ENCODE measurements at regions not wholly inside any gene's neighbourhood (a gene's known extent, or its start where the extent isn't known, plus 50 kb on each side); places are given as distances from the start of the nearest gene placed in this dataset.
A peak's percentile ranks its signal among the peaks of the same experiment; 100 is the strongest.

GRCh38 chr7:25669961-25670841 lies 441.9 kb upstream of the NPVF start:
- DNase-seq: no peak
- peaks cover 0 to 6% (median 0%) of the 10 kb centered on the region in 3 donors for H3K4me1 Mint-ChIP-seq
- no peak for ATAC-seq (ENCODE audit: low read depth in 2 of 2)
- H3K27ac Mint-ChIP-seq: peak overlapping the region in 1 of 6 donors; percentile 21
- peaks cover 0 to 41% (median 29%) of the 10 kb centered on the region in 3 donors for H3K27me3 Mint-ChIP-seq
- peaks cover 0 to 5% of the 10 kb centered on the region in 2 donors for H3K36me3 Mint-ChIP-seq
- no peak overlapping the region for H3K4me3 Mint-ChIP-seq
- H3K9me3 Mint-ChIP-seq: no peaks in the 10 kb centered on the region

GRCh38 chr7:25671111-25671510 lies 442.8 kb upstream of the NPVF start:
- peak overlapping the region in 1 of 6 donors; percentile 19 for H3K27ac Mint-ChIP-seq
- ATAC-seq (ENCODE audit: low read depth in 2 of 2) (no peak), DNase-seq (no peak)
- H3K9me3 Mint-ChIP-seq: no peaks in the 10 kb centered on the region
- no peaks in the 10 kb centered on the region for H3K36me3 Mint-ChIP-seq
- H3K4me3 Mint-ChIP-seq: no peak overlapping the region
- peaks cover 0 to 6% (median 0%) of the 10 kb centered on the region in 3 donors for H3K4me1 Mint-ChIP-seq
- peaks cover 0 to 32% (median 23%) of the 10 kb centered on the region in 3 donors for H3K27me3 Mint-ChIP-seq

- Mint-ChIP-seq H3K4me1 (peaks cover 0 to 6% (median 0%) of the 10 kb centered on the region in 3 donors), H3K27me3 (peaks cover 0 to 32% (median 23%) of the 10 kb centered on the region in 3 donors), H3K4me3 (peak overlapping the region in 1 of 8 donors; percentile 11), H3K27ac (peak overlapping the region in 1 of 6 donors; percentile 2), H3K9me3 (no peaks in the 10 kb centered on the region), H3K36me3 (no peaks in the 10 kb centered on the region)
- ATAC-seq (ENCODE audit: low read depth in 2 of 2): no peak
- DNase-seq: no peak
Observed at GRCh38 chr7:25672496-25672895, 444.2 kb upstream of the NPVF start.

GRCh38 chr7:25675789-25676474 lies 447.6 kb upstream of the NPVF start:
- H3K4me1 Mint-ChIP-seq: peaks cover 0 to 2% (median 0%) of the 10 kb centered on the region in 3 donors
- ATAC-seq (ENCODE audit: low read depth in 2 of 2) (no peak), DNase-seq (no peak)
- no peak overlapping the region for H3K27ac Mint-ChIP-seq
- H3K4me3 Mint-ChIP-seq: no peak overlapping the region
- no peaks in the 10 kb centered on the region for H3K36me3 Mint-ChIP-seq
- peaks cover 0 to 2% (median 0%) of the 10 kb centered on the region in 7 donors for H3K9me3 Mint-ChIP-seq
- H3K27me3 Mint-ChIP-seq: peaks cover 0 to 8% (median 8%) of the 10 kb centered on the region in 3 donors

GRCh38 chr7:25677595-25677994 lies 449.3 kb upstream of the NPVF start:
- H3K9me3 Mint-ChIP-seq: peaks cover 0 to 2% (median 0%) of the 10 kb centered on the region in 7 donors
- H3K36me3 Mint-ChIP-seq: no peaks in the 10 kb centered on the region
- peaks cover 0 to 3% (median 0%) of the 10 kb centered on the region in 3 donors for H3K27me3 Mint-ChIP-seq
- H3K4me1 Mint-ChIP-seq: peaks cover 0 to 2% (median 0%) of the 10 kb centered on the region in 3 donors
- DNase-seq: no peak
- no peak overlapping the region for H3K4me3 Mint-ChIP-seq
- no peak overlapping the region for H3K27ac Mint-ChIP-seq
- no peak for ATAC-seq (ENCODE audit: low read depth in 2 of 2)

GRCh38 chr7:25678215-25678614 lies 449.9 kb upstream of the NPVF start:
- Mint-ChIP-seq H3K9me3 (peaks cover 0 to 2% (median 0%) of the 10 kb centered on the region in 7 donors), H3K4me3 (no peak overlapping the region), H3K36me3 (no peaks in the 10 kb centered on the region), H3K4me1 (no peaks in the 10 kb centered on the region), H3K27me3 (peaks cover 0 to 4% (median 0%) of the 10 kb centered on the region in 3 donors), H3K27ac (no peak overlapping the region)
- DNase-seq (no peak), ATAC-seq (ENCODE audit: low read depth in 2 of 2) (no peak)

- Mint-ChIP-seq H3K9me3 (peaks cover 0 to 2% (median 0%) of the 10 kb centered on the region in 7 donors), H3K27ac (no peak overlapping the region)
- DNase-seq: no peak
Observed at GRCh38 chr7:25680636-25681035, 452.4 kb upstream of the NPVF start.

GRCh38 chr7:25684360-25684759 lies 456.1 kb upstream of the NPVF start:
- DNase-seq (no peak), ATAC-seq (ENCODE audit: low read depth in 2 of 2) (no peak)
- H3K27me3 Mint-ChIP-seq: peaks cover 7 to 43% (median 20%) of the 10 kb centered on the region in 3 donors
- H3K4me1 Mint-ChIP-seq: no peaks in the 10 kb centered on the region
- H3K9me3 Mint-ChIP-seq: peaks cover 0 to 2% (median 0%) of the 10 kb centered on the region in 7 donors
- H3K27ac Mint-ChIP-seq: no peak overlapping the region
- no peak overlapping the region for H3K4me3 Mint-ChIP-seq
- H3K36me3 Mint-ChIP-seq: peaks cover 0 to 8% of the 10 kb centered on the region in 2 donors

More at GRCh38 chr7:25680636-25681035, 452.4 kb upstream of the NPVF start:
- Mint-ChIP-seq H3K36me3 (no peaks in the 10 kb centered on the region), H3K4me1 (no peaks in the 10 kb centered on the region), H3K27me3 (peaks cover 7 to 25% (median 14%) of the 10 kb centered on the region in 3 donors), H3K4me3 (no peak overlapping the region)
- ATAC-seq (ENCODE audit: low read depth in 2 of 2): no peak

GRCh38 chr7:25686493-25686892 lies 458.2 kb upstream of the NPVF start:
- no peaks in the 10 kb centered on the region for H3K9me3 Mint-ChIP-seq
- peaks cover 0 to 8% of the 10 kb centered on the region in 2 donors for H3K36me3 Mint-ChIP-seq
- H3K27ac Mint-ChIP-seq: peak overlapping the region in 1 of 6 donors; percentile 36
- DNase-seq (no peak), ATAC-seq (ENCODE audit: low read depth in 2 of 2) (no peak)
- peaks cover 7 to 43% (median 26%) of the 10 kb centered on the region in 3 donors for H3K27me3 Mint-ChIP-seq
- H3K4me3 Mint-ChIP-seq: no peak overlapping the region
- no peaks in the 10 kb centered on the region for H3K4me1 Mint-ChIP-seq

GRCh38 chr7:25694211-25694610 lies 457.8 kb upstream of the NFE2L3 start:
- H3K4me1 Mint-ChIP-seq: no peaks in the 10 kb centered on the region
- no peak overlapping the region for H3K4me3 Mint-ChIP-seq
- DNase-seq (no peak), ATAC-seq (ENCODE audit: low read depth in 2 of 2) (no peak)
- H3K36me3 Mint-ChIP-seq: peaks cover 0 to 4% of the 10 kb centered on the region in 2 donors
- H3K9me3 Mint-ChIP-seq: peaks cover 0 to 4% (median 0%) of the 10 kb centered on the region in 7 donors
- no peak overlapping the region for H3K27ac Mint-ChIP-seq
- peaks cover 7 to 12% (median 8%) of the 10 kb centered on the region in 3 donors for H3K27me3 Mint-ChIP-seq

GRCh38 chr7:25694699-25695098 lies 457.3 kb upstream of the NFE2L3 start:
- H3K36me3 Mint-ChIP-seq: peaks cover under 1 to 4% of the 10 kb centered on the region in 2 donors
- H3K9me3 Mint-ChIP-seq: peaks cover 0 to 4% (median 0%) of the 10 kb centered on the region in 7 donors
- no peaks in the 10 kb centered on the region for H3K4me1 Mint-ChIP-seq

GRCh38 chr7:25696571-25696970 lies 455.4 kb upstream of the NFE2L3 start:
- Mint-ChIP-seq H3K36me3 (peaks cover 6 to 9% of the 10 kb centered on the region in 2 donors), H3K27ac (no peak overlapping the region), H3K27me3 (peaks cover 6 to 8% (median 7%) of the 10 kb centered on the region in 3 donors), H3K4me1 (no peaks in the 10 kb centered on the region), H3K9me3 (peaks cover 0 to 10% (median 4%) of the 10 kb centered on the region in 7 donors), H3K4me3 (no peak overlapping the region)
- no peak for DNase-seq
- no peak for ATAC-seq (ENCODE audit: low read depth in 2 of 2)

More at GRCh38 chr7:25694699-25695098, 457.3 kb upstream of the NFE2L3 start:
- H3K27ac Mint-ChIP-seq: no peak overlapping the region
- no peak overlapping the region for H3K4me3 Mint-ChIP-seq
- ATAC-seq (ENCODE audit: low read depth in 2 of 2) (no peak), DNase-seq (no peak)
- peaks cover 7 to 12% (median 8%) of the 10 kb centered on the region in 3 donors for H3K27me3 Mint-ChIP-seq

GRCh38 chr7:25698451-25699113 lies 453.4 kb upstream of the NFE2L3 start:
- no peak for ATAC-seq (ENCODE audit: low read depth in 2 of 2)
- H3K27ac Mint-ChIP-seq: no peak overlapping the region
- no peak overlapping the region for H3K4me3 Mint-ChIP-seq
- no peaks in the 10 kb centered on the region for H3K4me1 Mint-ChIP-seq
- DNase-seq: no peak
- H3K9me3 Mint-ChIP-seq: peaks cover 0 to 17% (median 6%) of the 10 kb centered on the region in 7 donors
- H3K27me3 Mint-ChIP-seq: peaks cover 6 to 14% (median 8%) of the 10 kb centered on the region in 3 donors
- H3K36me3 Mint-ChIP-seq: peaks cover 6 to 9% of the 10 kb centered on the region in 2 donors

Data from naive B cell (primary cell).